Fibroblast of skin of scalp (primary cell): ENCODE measurements at regions not wholly inside any gene's neighbourhood (a gene's known extent, or its start where the extent isn't known, plus 50 kb on each side); places are given as distances from the start of the nearest gene placed in this dataset.
"Not testable (repeated sequence)": the region's sequence is repeated elsewhere in the genome, so short reads cannot be mapped to it uniquely, and the experiment has no call there.

Experiments used
- DNase-seq: peaks from one replicate; pipeline ENCODE4 v3.0.0-alpha.2; 2013

- not testable (repeated sequence) for DNase-seq
Measured at GRCh38 chr2:201946746-201947145, 86.9 kb upstream of the FZD7 start.

GRCh38 chr2:201947287-201947686, 86.4 kb upstream of the FZD7 start:
- DNase-seq, result no peak

- DNase-seq, result peak; percentile 48
Measured at GRCh38 chr2:201949181-201949926, 84.3 kb upstream of the FZD7 start.

GRCh38 chr2:201949927-201950246, 83.8 kb upstream of the FZD7 start:
- DNase-seq, result no peak

GRCh38 chr2:201950606-201951005, 83.0 kb upstream of the FZD7 start:
- DNase-seq, result peak; percentile 40

- DNase-seq, result no peak
Measured at GRCh38 chr2:201952187-201952586, 81.5 kb upstream of the FZD7 start.

- DNase-seq, result no peak
Measured at GRCh38 chr2:201953396-201953795, 80.3 kb upstream of the FZD7 start.

GRCh38 chr2:201953880-201954279, 79.8 kb upstream of the FZD7 start:
- DNase-seq, result no peak

- no peak for DNase-seq
Measured at GRCh38 chr2:201955231-201955630, 78.4 kb upstream of the FZD7 start.

GRCh38 chr2:201955702-201956141, 77.9 kb upstream of the FZD7 start:
- no peak for DNase-seq

- DNase-seq, result no peak
Measured at GRCh38 chr2:201956361-201956760, 77.3 kb upstream of the FZD7 start.

GRCh38 chr2:201957091-201957490, 76.6 kb upstream of the FZD7 start:
- no peak for DNase-seq

- DNase-seq, result no peak
Measured at GRCh38 chr2:201959198-201959597, 74.5 kb upstream of the FZD7 start.

GRCh38 chr2:201959626-201960025, 74.0 kb upstream of the FZD7 start:
- peak; percentile 77 for DNase-seq

- DNase-seq, result no peak
Measured at GRCh38 chr2:201960305-201960704, 73.3 kb upstream of the FZD7 start.

GRCh38 chr2:201961401-201961800, 72.3 kb upstream of the FZD7 start:
- no peak for DNase-seq

- DNase-seq, result no peak
Measured at GRCh38 chr2:201962774-201963562, 70.7 kb upstream of the FZD7 start.

- no peak for DNase-seq
Measured at GRCh38 chr2:201964011-201964410, 69.6 kb upstream of the FZD7 start.

- DNase-seq, result peak; percentile 73
Measured at GRCh38 chr2:201964631-201965206, 68.9 kb upstream of the FZD7 start.

GRCh38 chr2:201965550-201965949, 68.1 kb upstream of the FZD7 start:
- no peak for DNase-seq

- DNase-seq, result no peak
Measured at GRCh38 chr2:201966691-201967438, 66.8 kb upstream of the FZD7 start.

- no peak for DNase-seq
Measured at GRCh38 chr2:201968050-201968449, 65.6 kb upstream of the FZD7 start.

- DNase-seq, result no peak
Measured at GRCh38 chr2:201968476-201968875, 65.2 kb upstream of the FZD7 start.
